Kidney (tissue), 13 donors: ENCODE measurements at regions not wholly inside any gene's neighbourhood (a gene's known extent, or its start where the extent isn't known, plus 50 kb on each side); places are given as distances from the start of the nearest gene placed in this dataset.

Experiments used
- DNase-seq, 5 donors: peaks; one replicate each; pipeline ENCODE4 v3.0.0-alpha.2; 2013 to 2020
- FAIRE-seq: peaks from 2 replicates; lab custom pipeline; 2012; peaks lifted over from hg19 to GRCh38; lab: Jason Lieb, UNC
- H3K27ac ChIP-seq, 2 donors: one replicate each; pipeline ENCODE4 v1.7.0; 2013; ENCODE audit warnings: low read depth in 2 of 2, low read length in 2 of 2, inconsistent platforms in 1 of 2
- H3K27me3 ChIP-seq: one replicate; pipeline ENCODE4 v1.7.1; 2013; ENCODE audit warnings: low read length, inconsistent platforms; ENCODE audit not compliant: control insufficient read depth, insufficient read depth
- H3K36me3 ChIP-seq, 3 donors: one replicate each; pipeline versions ENCODE4 v1.7.0 to v1.7.1; 2013; ENCODE audit warnings: low read length in 3 of 3, control low read depth in 1 of 3, inconsistent platforms in 1 of 3; ENCODE audit not compliant: insufficient read depth in 3 of 3, control insufficient read depth in 2 of 3
- H3K4me1 ChIP-seq, 3 donors: one replicate each; pipeline versions ENCODE4 v1.7.0 to v1.7.1; 2013; ENCODE audit warnings: low read length in 3 of 3, inconsistent platforms in 1 of 3, low read depth in 1 of 3; ENCODE audit not compliant: control insufficient read depth in 2 of 3, insufficient read depth in 2 of 3
- H3K4me3 ChIP-seq, 3 donors: one replicate each; pipeline versions ENCODE4 v1.7.0 to v1.8.1; 2013; ENCODE audit warnings: low read length in 3 of 3, control low read depth in 1 of 3, inconsistent platforms in 1 of 3
- H3K9ac ChIP-seq, 3 donors: one replicate each; pipeline versions ENCODE4 v1.7.0 to v1.7.1; 2013; ENCODE audit warnings: low read length in 3 of 3, control low read depth in 1 of 3, inconsistent platforms in 1 of 3
- H3K9me3 ChIP-seq, 3 donors: one replicate each; pipeline versions ENCODE4 v1.7.0 to v1.7.1; 2013; ENCODE audit warnings: low read length in 3 of 3, control low read depth in 1 of 3, inconsistent platforms in 1 of 3; ENCODE audit not compliant: control insufficient read depth in 2 of 3, insufficient read depth in 1 of 3
- CTCF ChIP-seq: IDR thresholded peaks from 3 replicates; pipeline ENCODE4 v1.5.1; 2012; ENCODE audit warnings: mild to moderate bottlenecking, moderate library complexity, borderline replicate concordance; ENCODE audit not compliant: insufficient read depth; ENCODE audit errors: extremely low read depth
- intact Hi-C: fragments of 100-400 bp; cut with DNase I; formaldehyde crosslinking; loops from one replicate; pipeline ENCODE4 v1.11.1; 2022
- donor health status: control.
- donor health status: control.
- donor health status: control.
- donor health status: control.
- donor health status: control.
- donor health status: DM: yes; HTN: yes; CAD: no.
- donor health status: Normal renal cell carcinoma (clear cell type).

- peak in 1 of 5 donors; percentile 40 for DNase-seq
- Histone ChIP-seq H3K27ac (no peak overlapping the region), H3K9me3 (no peaks in the 10 kb centered on the region), H3K36me3 (no peaks in the 10 kb centered on the region), H3K4me3 (no peak overlapping the region), H3K27me3 (no peaks in the 10 kb centered on the region), H3K9ac (no peak overlapping the region), H3K4me1 (no peaks in the 10 kb centered on the region)
- intact Hi-C loops = no loop called here
- TF ChIP-seq CTCF = no peak
- FAIRE-seq = no peak
Observed at GRCh38 chr22:48560389-48560751, 1267.3 kb downstream of the BRD1 start.

- no peak for FAIRE-seq
- Histone ChIP-seq H3K4me3 (no peak overlapping the region), H3K27ac (no peak overlapping the region), H3K9ac (no peak overlapping the region), H3K27me3 (no peaks in the 10 kb centered on the region), H3K9me3 (no peaks in the 10 kb centered on the region), H3K4me1 (no peaks in the 10 kb centered on the region), H3K36me3 (no peaks in the 10 kb centered on the region)
- intact Hi-C loops = no loop called here
- DNase-seq = no peak
- no peak for TF ChIP-seq CTCF
Observed at GRCh38 chr22:48559647-48560388, 1267.9 kb downstream of the BRD1 start.

DNA sequence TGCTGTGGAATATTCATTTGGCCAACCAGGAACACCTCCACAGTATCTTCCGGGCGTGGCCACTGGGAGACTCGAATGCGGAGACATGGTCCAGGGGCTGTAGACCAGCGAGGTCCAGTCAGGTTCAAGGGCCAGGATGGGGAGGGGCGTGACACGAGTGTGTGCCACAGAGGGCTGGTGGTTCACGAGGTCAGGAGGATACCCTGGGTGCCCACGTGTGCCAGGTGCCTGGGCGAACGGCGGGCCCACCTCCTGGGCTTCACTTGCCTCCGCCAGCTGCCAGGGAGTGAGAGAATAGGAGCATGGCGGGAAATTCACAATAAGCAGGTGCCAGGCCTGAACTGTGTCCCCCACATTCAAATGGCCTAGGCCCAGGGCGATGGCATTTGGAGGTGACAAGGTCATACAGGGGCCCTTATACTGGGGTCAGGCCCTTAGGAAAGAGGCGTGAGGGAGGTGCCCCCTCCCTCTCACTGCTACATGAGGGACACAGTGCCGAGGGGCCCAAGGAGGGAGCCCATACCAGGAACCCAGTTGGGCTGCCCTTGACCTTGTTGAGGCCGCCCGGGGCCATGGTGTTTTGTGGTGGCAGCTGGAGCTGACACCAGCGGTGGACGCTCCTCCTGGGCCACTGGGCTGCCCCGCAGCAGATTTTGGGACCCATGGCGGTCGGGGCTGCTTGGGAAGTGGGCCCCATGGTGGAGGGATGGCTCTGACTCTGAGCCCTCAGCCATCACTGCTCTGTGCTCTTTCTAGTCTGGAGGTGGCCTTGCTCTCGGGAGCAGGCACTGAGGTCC is 1268.9 kb downstream of the BRD1 start:
- DNase-seq = no peak
- intact Hi-C loops = no loop called here
- Histone ChIP-seq H3K4me3 (no peak overlapping the region), H3K27me3 (no peaks in the 10 kb centered on the region), H3K4me1 (no peaks in the 10 kb centered on the region), H3K27ac (no peak overlapping the region), H3K9me3 (no peaks in the 10 kb centered on the region), H3K36me3 (no peaks in the 10 kb centered on the region), H3K9ac (no peak overlapping the region)
- TF ChIP-seq CTCF = no peak
- FAIRE-seq = no peak
